GM13976 (cell line): ENCODE measurements at regions not wholly inside any gene's neighbourhood (a gene's known extent, or its start where the extent isn't known, plus 50 kb on each side); places are given as distances from the start of the nearest gene placed in this dataset.

Experiments used
- DNase-seq: peaks from one replicate; pipeline ENCODE4 v3.0.0; 2012; ENCODE audit warnings: low spot score
- CTCF ChIP-seq: IDR thresholded peaks from 2 replicates; pipeline ENCODE4 v1.5.1; 2012; ENCODE audit warnings: borderline replicate concordance, mild to moderate bottlenecking; ENCODE audit not compliant: insufficient read depth; ENCODE audit errors: extremely low read depth, missing control alignments, control extremely low read depth
- in situ Hi-C: fragments of 300-500 bp; cut with MboI; formaldehyde crosslinking; loops from one replicate; pipeline ENCODE4 v1.12.0; 2022; ENCODE audit warnings: low sequenced_read_pairs, mixed read lengths, inconsistent platforms; ENCODE audit not compliant: unreplicated experiment

- TF ChIP-seq CTCF: no peak
- in situ Hi-C loops: no loop called here
- no peak for DNase-seq
These were observed 133.2 kb upstream of the NOVA1 start for GRCh38 chr14:26730929-26731618.

GRCh38 chr14:26735811-26736210 lies 138.0 kb upstream of the NOVA1 start:
- in situ Hi-C loops: no loop called here
- DNase-seq: no peak
- no peak for TF ChIP-seq CTCF

GRCh38 chr14:26738571-26738970 lies 140.7 kb upstream of the NOVA1 start:
- DNase-seq: no peak
- TF ChIP-seq CTCF: no peak
- in situ Hi-C loops: no loop called here

- DNase-seq: no peak
- no peak for TF ChIP-seq CTCF
- in situ Hi-C loops: no loop called here
These were observed 143.9 kb upstream of the NOVA1 start for GRCh38 chr14:26741711-26742212.

- TF ChIP-seq CTCF: no peak
- in situ Hi-C loops: no loop called here
- no peak for DNase-seq
These were observed 145.5 kb upstream of the NOVA1 start for GRCh38 chr14:26743284-26743683.

GRCh38 chr14:26744903-26745302 lies 147.1 kb upstream of the NOVA1 start:
- in situ Hi-C loops: no loop called here
- no peak for TF ChIP-seq CTCF
- DNase-seq: no peak
